Stimulated activated CD4-positive, alpha-beta T cell treated with anti-CD3 and anti-CD28 coated beads, TNF-alpha, amount 100 ng/mL, for 1 hour (primary cell): ENCODE measurements at regions not wholly inside any gene's neighbourhood (a gene's known extent, or its start where the extent isn't known, plus 50 kb on each side); places are given as distances from the start of the nearest gene placed in this dataset.
"Not testable (repeated sequence)": the region's sequence is repeated elsewhere in the genome, so short reads cannot be mapped to it uniquely, and the experiment has no call there.

Experiments
- DNase-seq, 3 donors: peaks; one replicate each; pipeline ENCODE4 v3.0.0-alpha.2; 2020; ENCODE audit warnings: low read depth in 3 of 3, low spot score in 1 of 3

DNA sequence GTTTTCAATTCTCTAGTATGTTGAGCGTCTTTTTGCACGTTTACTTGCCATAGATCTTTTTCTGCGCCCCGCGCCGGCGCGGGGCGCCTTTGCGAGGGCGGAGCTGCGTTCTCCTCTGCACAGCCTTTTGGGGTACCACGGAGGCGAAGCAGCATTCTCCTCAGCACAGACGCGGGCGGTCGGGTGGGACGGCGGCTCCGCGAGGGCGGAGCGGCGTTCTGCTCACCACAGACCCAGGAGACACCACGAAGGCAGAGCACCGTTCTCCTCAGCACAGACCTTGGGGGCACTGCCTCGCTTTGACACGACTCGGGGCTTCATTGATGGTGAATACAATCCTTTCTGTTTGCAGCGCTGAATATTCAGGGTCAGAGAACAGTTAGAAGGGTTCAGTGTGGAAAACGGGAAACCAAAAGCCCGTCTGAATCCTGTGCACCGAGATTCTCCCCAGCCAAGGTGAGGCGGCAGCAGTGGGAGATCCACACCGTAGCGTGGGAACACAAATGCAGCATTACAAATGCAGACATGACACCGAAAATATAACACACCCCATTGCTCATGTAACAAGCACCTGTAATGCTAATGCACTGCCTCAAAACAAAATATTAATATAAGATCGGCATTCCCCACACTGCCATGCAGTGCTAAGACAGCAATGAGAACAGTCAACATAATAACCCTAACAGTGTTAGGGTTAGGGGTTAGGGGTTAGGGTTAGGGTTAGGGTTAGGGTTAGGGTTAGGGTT lies 190.7 kb upstream of the VIPR2 start:
- DNase-seq = not testable (repeated sequence)

- DNase-seq = not testable (repeated sequence)
Observed at GRCh38 chr7:159332854-159333479, 188.3 kb upstream of the VIPR2 start.

- no peak for DNase-seq
Observed at GRCh38 chr7:159331462-159331861, 186.8 kb upstream of the VIPR2 start.

DNA sequence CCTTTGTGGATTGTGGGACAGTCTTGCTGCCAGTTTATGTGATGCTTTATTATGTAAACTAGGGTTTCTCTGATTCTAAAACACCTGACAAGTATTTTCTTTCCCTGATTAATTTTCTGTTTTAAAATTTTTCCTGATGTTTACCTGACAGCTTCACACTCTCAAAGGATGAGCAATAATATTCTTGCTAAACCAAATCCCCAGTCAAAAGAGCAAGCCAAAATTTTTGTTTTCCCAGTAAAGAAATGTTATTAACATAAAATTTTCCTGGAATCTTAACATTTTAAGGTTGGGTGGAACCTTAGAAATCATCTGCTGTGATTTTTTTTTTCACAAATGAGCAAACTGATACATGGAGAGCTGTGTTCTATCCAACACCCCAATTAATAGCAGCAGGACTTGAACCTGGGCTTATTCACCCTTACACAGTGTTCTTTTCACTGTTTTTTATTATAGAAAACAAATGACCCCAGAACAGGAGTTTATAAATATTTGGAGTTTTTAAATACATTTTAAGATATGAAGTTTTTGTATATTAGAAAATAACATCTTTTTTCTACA lies 185.2 kb upstream of the VIPR2 start:
- no peak for DNase-seq

GRCh38 chr7:159328096-159328495 lies 183.4 kb upstream of the VIPR2 start:
- no peak for DNase-seq

GRCh38 chr7:159323359-159323758 lies 178.7 kb upstream of the VIPR2 start:
- DNase-seq = no peak

GRCh38 chr7:159321278-159321677 lies 176.6 kb upstream of the VIPR2 start:
- no peak for DNase-seq

- DNase-seq = no peak
Observed at GRCh38 chr7:159318682-159319351, 174.2 kb upstream of the VIPR2 start.

DNA sequence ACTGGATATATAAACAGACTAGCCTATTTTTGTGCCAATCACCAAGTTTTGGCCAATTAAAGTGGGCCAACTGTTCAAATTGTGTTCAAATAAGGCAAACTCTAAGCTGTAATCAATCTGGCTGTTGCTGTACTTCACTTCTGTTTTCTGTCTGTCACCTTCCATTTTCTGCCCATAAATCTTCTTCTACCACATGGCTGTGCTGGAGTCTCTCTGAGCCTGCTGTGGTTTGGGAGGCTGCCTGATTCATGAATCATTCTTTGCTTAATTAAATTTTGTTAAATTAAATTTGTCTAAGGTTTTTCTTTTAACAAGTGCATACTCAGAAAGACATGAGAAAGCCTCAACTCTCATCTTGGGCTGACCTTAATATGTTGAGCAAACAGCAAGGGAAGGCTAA lies 172.6 kb upstream of the VIPR2 start:
- DNase-seq = no peak

DNA sequence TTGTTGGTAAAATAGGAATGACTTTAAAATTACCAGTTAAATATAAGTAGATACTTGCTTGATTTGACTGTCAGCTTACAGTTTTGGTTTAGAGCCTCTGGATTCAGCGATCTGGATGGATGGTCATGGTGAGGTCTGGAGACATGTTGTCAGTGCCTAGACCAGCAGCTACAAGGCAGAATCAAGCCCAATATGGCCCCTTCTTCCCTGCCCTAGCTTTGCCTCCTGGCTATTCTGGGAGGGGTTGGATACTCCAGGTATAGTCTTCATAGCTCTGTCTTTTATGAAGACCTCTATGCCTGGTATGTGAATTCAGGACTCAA lies 166.5 kb upstream of the VIPR2 start:
- no peak for DNase-seq

GRCh38 chr7:159310457-159311171 lies 165.9 kb upstream of the VIPR2 start:
- no peak for DNase-seq

DNA sequence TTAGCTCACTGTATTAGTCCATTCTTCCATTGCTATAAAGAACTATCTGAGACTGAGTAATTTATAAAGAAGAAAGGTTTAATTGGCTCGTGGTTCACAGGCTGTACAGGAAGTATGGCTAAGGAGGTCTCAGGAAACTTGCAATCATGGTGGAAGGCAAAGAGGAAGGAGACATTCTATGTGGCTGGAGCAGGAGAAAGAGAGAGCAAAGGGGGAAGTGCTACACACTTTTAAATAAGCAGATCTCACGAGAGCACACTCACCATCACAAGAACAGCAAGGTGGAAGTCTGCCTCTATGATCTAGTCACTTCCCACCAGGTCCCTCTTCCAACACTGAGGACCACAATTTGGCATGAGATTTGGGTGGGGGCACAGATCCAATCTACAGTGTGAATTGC lies 164.5 kb upstream of the VIPR2 start:
- DNase-seq = not testable (repeated sequence)

- DNase-seq = no peak
Observed at GRCh38 chr7:159306012-159306411, 161.3 kb upstream of the VIPR2 start.

GRCh38 chr7:159305185-159305584 lies 160.5 kb upstream of the VIPR2 start:
- not testable (repeated sequence) for DNase-seq

DNA sequence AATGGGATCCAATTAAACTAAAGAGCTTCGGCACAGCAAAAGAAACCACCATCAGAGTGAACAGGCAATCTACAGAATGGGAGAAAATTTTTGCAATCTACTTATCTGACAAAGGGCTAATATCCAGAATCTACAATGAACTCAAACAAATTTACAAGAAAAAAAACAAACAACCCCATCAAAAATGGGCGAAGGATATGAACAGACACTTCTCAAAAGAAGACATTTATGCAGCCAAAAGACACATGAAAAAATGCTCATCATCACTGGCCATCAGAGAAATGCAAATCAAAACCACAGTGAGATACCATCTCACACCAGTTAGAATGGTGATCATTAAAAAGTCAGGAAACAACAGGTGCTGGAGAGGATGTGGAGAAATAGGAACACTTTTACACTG lies 158.8 kb upstream of the VIPR2 start:
- DNase-seq = not testable (repeated sequence)

GRCh38 chr7:159296093-159296681 lies 151.5 kb upstream of the VIPR2 start:
- no peak for DNase-seq

DNA sequence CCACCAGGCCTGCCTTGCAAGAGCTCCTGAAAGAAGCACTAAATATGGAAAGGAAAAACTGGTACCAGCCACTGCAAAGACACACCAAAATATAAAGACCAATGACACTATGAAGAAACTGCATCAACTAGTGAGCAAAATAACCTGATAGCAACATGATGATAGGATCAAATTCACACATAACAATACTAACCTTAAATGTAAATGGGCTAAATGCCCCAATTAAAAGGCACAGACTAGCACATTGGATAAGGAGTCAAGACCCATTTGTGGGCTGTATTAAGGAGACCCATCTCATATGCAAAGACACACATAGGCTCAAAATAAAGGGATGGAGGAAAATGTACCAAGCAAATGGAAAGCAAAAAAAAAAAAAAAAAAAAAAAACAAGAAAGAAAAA lies 141.8 kb upstream of the VIPR2 start:
- not testable (repeated sequence) for DNase-seq

DNA sequence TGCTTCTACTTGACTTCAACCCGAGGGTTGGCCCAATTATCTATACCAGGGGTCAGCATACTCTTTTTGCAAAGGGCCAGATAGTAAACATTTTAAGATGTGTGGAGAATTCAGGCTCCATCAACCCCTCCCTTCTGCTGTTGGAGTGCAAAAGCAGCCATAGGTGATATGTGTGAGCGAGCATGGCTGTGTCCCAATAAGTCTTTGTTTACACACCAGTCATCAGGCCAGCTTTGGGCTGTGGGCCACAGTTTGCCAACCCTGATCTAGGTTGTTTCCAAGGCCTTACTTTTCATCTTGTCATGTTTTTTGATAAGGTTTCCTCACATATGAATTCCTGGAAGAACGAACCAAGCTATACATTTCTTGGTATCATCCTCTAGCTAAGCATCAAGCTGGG lies 136.9 kb upstream of the VIPR2 start:
- no peak for DNase-seq

DNA sequence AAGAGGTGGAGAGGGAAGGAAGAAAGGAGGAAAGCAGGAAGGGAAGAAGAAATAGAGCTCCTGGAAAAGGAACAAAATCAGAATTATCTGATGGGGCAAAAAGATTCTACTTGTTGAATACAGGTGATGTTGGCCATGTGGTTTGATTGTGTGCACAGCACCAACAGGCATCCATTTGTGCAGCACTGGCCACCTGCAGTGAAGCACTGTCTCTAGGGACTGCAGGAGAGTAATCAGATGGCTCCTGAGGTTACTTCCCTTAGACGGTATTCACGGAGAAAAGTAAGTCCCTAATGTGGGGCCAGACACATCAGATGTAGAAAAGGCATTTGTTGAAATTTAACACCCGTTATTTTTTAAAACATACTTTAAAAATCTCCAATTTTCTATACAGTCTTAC lies 135.3 kb upstream of the VIPR2 start:
- no peak for DNase-seq

DNA sequence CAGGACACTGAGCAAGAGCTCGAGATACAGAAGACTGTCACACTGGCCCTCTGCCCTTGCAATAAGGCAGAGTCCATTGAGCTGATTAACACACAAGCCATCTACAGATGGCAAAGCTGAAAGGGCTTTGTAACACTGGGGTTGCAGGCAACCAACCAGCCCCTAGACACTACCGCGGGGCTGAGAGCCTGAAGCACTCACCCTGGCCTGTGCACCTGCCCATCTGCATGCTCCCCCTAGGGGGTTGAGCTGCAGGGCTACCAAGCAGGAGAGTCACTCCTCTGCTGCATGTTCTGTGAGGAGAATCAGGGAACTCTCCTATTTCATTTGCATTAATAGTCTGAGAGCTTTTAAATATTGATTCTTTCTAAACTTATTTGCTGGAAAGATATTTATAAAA lies 128.1 kb upstream of the VIPR2 start:
- no peak for DNase-seq

DNA sequence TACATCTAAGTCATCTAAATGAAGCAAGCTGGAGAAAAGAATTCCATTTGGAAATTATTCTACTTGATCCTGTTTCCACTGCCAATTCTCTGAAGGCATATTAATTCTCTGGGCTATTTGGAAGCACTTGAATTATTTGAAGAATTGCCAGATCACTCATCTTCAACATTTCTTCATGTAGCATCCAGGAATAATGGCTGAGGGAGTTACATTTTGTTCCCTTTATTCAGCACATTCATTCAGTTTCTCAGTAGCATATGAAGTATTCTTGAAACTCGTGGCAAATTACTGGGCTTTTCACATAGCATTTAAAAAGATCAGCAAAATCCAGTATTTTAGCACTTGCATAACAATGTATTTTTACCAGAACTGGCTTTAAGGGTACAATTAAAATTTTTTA lies 127.1 kb upstream of the VIPR2 start:
- no peak for DNase-seq
